PFSK-1 (cell line): ENCODE measurements at regions not wholly inside any gene's neighbourhood (a gene's known extent, or its start where the extent isn't known, plus 50 kb on each side); places are given as distances from the start of the nearest gene placed in this dataset.

ENCODE experiments used
- SIN3A ChIP-seq: IDR thresholded peaks from 2 replicates; pipeline ENCODE4 v1.6.1; 2012; ENCODE audit warnings: mild to moderate bottlenecking, low read length, moderate library complexity, borderline replicate concordance; ENCODE audit not compliant: insufficient read depth
- TAF1 ChIP-seq: IDR thresholded peaks from 2 replicates; pipeline ENCODE4 v1.6.1; 2012; ENCODE audit warnings: low read length, control low read depth, borderline replicate concordance; ENCODE audit not compliant: insufficient read depth

GRCh38 chr1:234769986-234770795 is 160.2 kb upstream of the IRF2BP2 start:
- TF ChIP-seq SIN3A = peak; percentile 51; the same call in 1 of the 2 replicates
- no peak for TF ChIP-seq TAF1
